ENCODE measurements at regions not wholly inside any gene's neighbourhood (a gene's known extent, or its start where the extent isn't known, plus 50 kb on each side); places are given as distances from the start of the nearest gene placed in this dataset.

- no peaks in the 10 kb centered on the region for H3K4me1 Mint-ChIP-seq (ENCODE audit: low read depth)
- no peaks in the 10 kb centered on the region for H3K36me3 Mint-ChIP-seq (ENCODE audit: low read depth)
- no peaks in the 10 kb centered on the region for H3K9me3 Mint-ChIP-seq
- intact Hi-C loops (cut with micrococcal nuclease): no loop called here
- TF ChIP-seq CTCF (IDR thresholded peaks at IDR 0.05): no peak
- H3K27ac Mint-ChIP-seq: no peak overlapping the region
- ATAC-seq (no peak), DNase-seq (no peak)
- H3K27me3 Mint-ChIP-seq: peaks cover 22% of the 10 kb centered on the region
- no peak overlapping the region for H3K4me3 Mint-ChIP-seq
- ChIA-PET POLR2A (interaction anchor here (0.6 kb wide), 1 partner anchor 25 kb away, joined by 4 read pairs; no protein-coding TSS in a partner anchor), CTCF (no interaction called here)
Observed at GRCh38 chr1:38512024-38512767, 347.4 kb downstream of the RRAGC start.

- peaks cover 3% of the 10 kb centered on the region for H3K4me1 Mint-ChIP-seq (ENCODE audit: low read depth)
- H3K27me3 Mint-ChIP-seq: peaks cover 38% of the 10 kb centered on the region
- H3K9me3 Mint-ChIP-seq: no peaks in the 10 kb centered on the region
- ChIA-PET CTCF (interaction anchor here (1.4 to 2.1 kb wide), 3 partner anchors 9 to 327 kb away, joined by 3 to 5 read pairs (median 3); no protein-coding TSS in a partner anchor), POLR2A (no interaction called here)
- no peak for TF ChIP-seq CTCF (IDR thresholded peaks at IDR 0.05)
- no peak overlapping the region for H3K27ac Mint-ChIP-seq
- DNase-seq (no peak), ATAC-seq (no peak)
- intact Hi-C loops (cut with micrococcal nuclease): no loop called here
- H3K36me3 Mint-ChIP-seq (ENCODE audit: low read depth): no peaks in the 10 kb centered on the region
- H3K4me3 Mint-ChIP-seq: no peak overlapping the region
Observed at GRCh38 chr1:38508232-38508631, 351.3 kb downstream of the RRAGC start.

GRCh38 chr1:38507563-38507962, 352.0 kb downstream of the RRAGC start:
- ChIA-PET POLR2A (no interaction called here), CTCF (interaction anchor here (1.4 kb wide), 2 partner anchors 9 to 17 kb away, joined by 3 read pairs; no protein-coding TSS in a partner anchor)
- Mint-ChIP-seq H3K4me1 (ENCODE audit: low read depth) (peaks cover 3% of the 10 kb centered on the region), H3K27me3 (peaks cover 35% of the 10 kb centered on the region), H3K36me3 (ENCODE audit: low read depth) (no peaks in the 10 kb centered on the region), H3K9me3 (no peaks in the 10 kb centered on the region), H3K4me3 (no peak overlapping the region), H3K27ac (no peak overlapping the region)
- DNase-seq: no peak
- no peak for TF ChIP-seq CTCF (IDR thresholded peaks at IDR 0.05)
- intact Hi-C loops (cut with micrococcal nuclease): no loop called here
- no peak for ATAC-seq

- ChIA-PET CTCF (no interaction called here), POLR2A (no interaction called here)
- intact Hi-C loops (cut with micrococcal nuclease): no loop called here
- Mint-ChIP-seq H3K27ac (no peak overlapping the region), H3K4me1 (ENCODE audit: low read depth) (peaks cover 3% of the 10 kb centered on the region), H3K9me3 (no peaks in the 10 kb centered on the region), H3K36me3 (ENCODE audit: low read depth) (no peaks in the 10 kb centered on the region), H3K4me3 (no peak overlapping the region), H3K27me3 (peaks cover 37% of the 10 kb centered on the region)
- TF ChIP-seq CTCF (IDR thresholded peaks at IDR 0.05): no peak
- ATAC-seq: no peak
- no peak for DNase-seq
Observed at GRCh38 chr1:38505944-38506343, 353.6 kb downstream of the RRAGC start.

GRCh38 chr1:38502758-38503157, 356.8 kb downstream of the RRAGC start:
- Mint-ChIP-seq H3K4me3 (no peak overlapping the region), H3K27me3 (peaks cover 29% of the 10 kb centered on the region), H3K27ac (no peak overlapping the region), H3K9me3 (no peaks in the 10 kb centered on the region), H3K36me3 (ENCODE audit: low read depth) (no peaks in the 10 kb centered on the region), H3K4me1 (ENCODE audit: low read depth) (peaks cover 5% of the 10 kb centered on the region)
- ATAC-seq (no peak), DNase-seq (no peak)
- no peak for TF ChIP-seq CTCF (IDR thresholded peaks at IDR 0.05)
- intact Hi-C loops (cut with micrococcal nuclease): no loop called here
- ChIA-PET CTCF (interaction anchor here (1.2 to 1.9 kb wide), 2 partner anchors 12 to 476 kb away, joined by 4 to 6 read pairs; no protein-coding TSS in a partner anchor), POLR2A (no interaction called here)

Measured in activated CD8-positive, alpha-beta T cell treated with anti-CD3 and anti-CD28 coated beads for 36 hours (primary cell).